Neural cell (in vitro differentiated cells): ENCODE measurements at regions not wholly inside any gene's neighbourhood (a gene's known extent, or its start where the extent isn't known, plus 50 kb on each side); places are given as distances from the start of the nearest gene placed in this dataset.

Experiments
- H2AFZ ChIP-seq: fragments of 200-600, 300-800 bp; sonication (generic), shearing (Covaris generic); 2 replicates; pipeline ENCODE4 v1.6.0; 2014; ENCODE audit warnings: low read depth, mild to moderate bottlenecking, antibody characterized with exemption, low read length, moderate library complexity
- H3F3A ChIP-seq: fragments of 200-600 bp; shearing (Covaris generic); 2 replicates; pipeline ENCODE4 v1.6.1; 2016; ENCODE audit warnings: mild to moderate bottlenecking, moderate library complexity, mixed read lengths, antibody characterized with exemption, low read length; ENCODE audit not compliant: insufficient read depth, poor library complexity, severe bottlenecking
- H3K27ac ChIP-seq: fragments of 200-600, 300-800 bp; sonication (generic), shearing (Covaris generic); 2 replicates; pipeline ENCODE4 v1.5.1; 2014; ENCODE audit warnings: mild to moderate bottlenecking, low read length, moderate library complexity
- H3K27me3 ChIP-seq: fragments of 300-800, 200-600 bp; sonication (generic), shearing (Covaris generic); 2 replicates; pipeline ENCODE4 v1.6.0; 2014; ENCODE audit warnings: mild to moderate bottlenecking, low read depth, low read length, moderate library complexity; ENCODE audit not compliant: insufficient read depth
- H3K36me3 ChIP-seq: fragments of 300-800, 200-600 bp; sonication (generic), shearing (Covaris generic); 2 replicates; pipeline ENCODE4 v1.5.1; 2014; ENCODE audit warnings: mild to moderate bottlenecking, antibody characterized with exemption, low read length, moderate library complexity; ENCODE audit not compliant: insufficient read depth
- H3K4me2 ChIP-seq: fragments of 300-800, 200-600 bp; sonication (generic), shearing (Covaris generic); 2 replicates; pipeline ENCODE4 v1.6.0; 2014; ENCODE audit warnings: mild to moderate bottlenecking, low read length
- H3K4me3 ChIP-seq: fragments of 300-800, 200-600 bp; sonication (generic), shearing (Covaris generic); 2 replicates; pipeline ENCODE4 v1.5.1; 2014; ENCODE audit warnings: mild to moderate bottlenecking, low read length, moderate library complexity
- H3K79me2 ChIP-seq: fragments of 200-600 bp; shearing (Covaris generic); replicated peaks from 2 replicates; pipeline ENCODE4 v1.6.0; 2014; ENCODE audit warnings: mild to moderate bottlenecking, low read length, moderate library complexity; ENCODE audit not compliant: insufficient read depth
- H3K9ac ChIP-seq: fragments of 300-800, 200-600 bp; sonication (generic), shearing (Covaris generic); 2 replicates; pipeline ENCODE4 v1.6.1; 2016; ENCODE audit warnings: mild to moderate bottlenecking, low read length, mixed read lengths
- H3K9me2 ChIP-seq: fragments of 200-600 bp; shearing (Covaris generic); 2 replicates; pipeline ENCODE4 v1.6.1; 2016; ENCODE audit warnings: mild to moderate bottlenecking, low read length, mixed read lengths; ENCODE audit not compliant: insufficient read depth
- H3K9me3 ChIP-seq: fragments of 200-600, 300-800 bp; sonication (generic), shearing (Covaris generic); 2 replicates; pipeline ENCODE4 v1.6.1; 2016; ENCODE audit warnings: mild to moderate bottlenecking, mixed run types, low read length, moderate library complexity, mixed read lengths
- H4K20me1 ChIP-seq: fragments of 200-600 bp; shearing (Covaris generic); 2 replicates; pipeline ENCODE4 v1.6.1; 2016; ENCODE audit warnings: mild to moderate bottlenecking, mixed run types; ENCODE audit not compliant: insufficient read depth
- CTCF ChIP-seq: fragments of 450-650 bp; IDR thresholded peaks from 2 replicates; pipeline ENCODE4 v1.5.1; 2014; ENCODE audit warnings: antibody characterized with exemption, mild to moderate bottlenecking, moderate library complexity; ENCODE audit not compliant: poor library complexity, severe bottlenecking
- EP300 ChIP-seq: fragments of 450-650 bp; conservative IDR thresholded peaks from 2 replicates; pipeline ENCODE4 v1.6.1; 2014; ENCODE audit warnings: antibody characterized with exemption, mild to moderate bottlenecking, moderate library complexity; ENCODE audit not compliant: poor library complexity, severe bottlenecking
- EZH2 ChIP-seq: fragments of 200-600, 300-800 bp; shearing (Covaris generic), sonication (generic); IDR thresholded peaks from 2 replicates; pipeline ENCODE4 v1.6.1; 2014; ENCODE audit warnings: antibody characterized with exemption, low read length, borderline replicate concordance, mild to moderate bottlenecking; ENCODE audit not compliant: insufficient read depth, poor library complexity, severe bottlenecking
- MXI1 ChIP-seq: fragments of 450-650 bp; conservative IDR thresholded peaks from 2 replicates; pipeline ENCODE4 v1.6.1; 2014; ENCODE audit warnings: antibody characterized with exemption, mild to moderate bottlenecking; ENCODE audit not compliant: poor library complexity, severe bottlenecking
- POLR2AphosphoS5 ChIP-seq: IDR thresholded peaks from 2 replicates; pipeline ENCODE4 v1.6.1; 2012
- RAD21 ChIP-seq: fragments of 450-650 bp; conservative IDR thresholded peaks from 2 replicates; pipeline ENCODE4 v1.6.1; 2014; ENCODE audit warnings: antibody characterized with exemption, mild to moderate bottlenecking, moderate library complexity
- REST ChIP-seq: IDR thresholded peaks from 2 replicates; pipeline ENCODE4 v1.6.1; 2012; ENCODE audit warnings: borderline replicate concordance
- SMC3 ChIP-seq: fragments of 450-650 bp; conservative IDR thresholded peaks from 2 replicates; pipeline ENCODE4 v1.6.1; 2014; ENCODE audit warnings: antibody characterized with exemption, mild to moderate bottlenecking, moderate library complexity; ENCODE audit not compliant: poor library complexity
- TAF1 ChIP-seq: IDR thresholded peaks from 2 replicates; pipeline ENCODE4 v1.6.1; 2012; ENCODE audit warnings: low read depth

GRCh38 chr5:4570047-4570995 is 569.8 kb upstream of the ADAMTS16 start:
- Histone ChIP-seq H3K4me2 (peak overlapping the region; percentile 72), H2AFZ (no peak overlapping the region), H3K27me3 (no peaks in the 10 kb centered on the region), H3K9me2 (no peaks in the 10 kb centered on the region), H3K36me3 (no peaks in the 10 kb centered on the region), H4K20me1 (no peaks in the 10 kb centered on the region), H3K4me3 (peak overlapping the region; percentile 35), H3K9me3 (no peaks in the 10 kb centered on the region), H3F3A (peaks cover 6% of the 10 kb centered on the region), H3K27ac (peak overlapping the region; percentile 64), H3K9ac (no peak overlapping the region), H3K79me2 (no peaks in the 10 kb centered on the region)
- TF ChIP-seq TAF1 = no peak
- TF ChIP-seq RAD21 = no peak
- TF ChIP-seq EP300 = peak; percentile 89
- TF ChIP-seq EZH2 = no peak
- no peak for TF ChIP-seq CTCF
- no peak for TF ChIP-seq SMC3
- peak; percentile 61 for TF ChIP-seq REST
- no peak for TF ChIP-seq MXI1
- peak; percentile 70 for TF ChIP-seq POLR2AphosphoS5

- Histone ChIP-seq H3K9me3 (no peaks in the 10 kb centered on the region), H3F3A (peaks cover 6% of the 10 kb centered on the region), H3K36me3 (no peaks in the 10 kb centered on the region), H3K9ac (no peak overlapping the region), H3K27ac (peak overlapping the region; percentile 64), H4K20me1 (no peaks in the 10 kb centered on the region), H3K4me3 (peak overlapping the region; percentile 35), H3K4me2 (peak overlapping the region; percentile 56), H2AFZ (no peak overlapping the region), H3K27me3 (no peaks in the 10 kb centered on the region), H3K9me2 (no peaks in the 10 kb centered on the region), H3K79me2 (no peaks in the 10 kb centered on the region)
- TF ChIP-seq REST (no peak), EP300 (no peak), SMC3 (no peak), EZH2 (no peak), RAD21 (no peak), CTCF (no peak), POLR2AphosphoS5 (no peak), TAF1 (no peak), MXI1 (no peak)
These were observed 568.7 kb upstream of the ADAMTS16 start for GRCh38 chr5:4571248-4571948.
